ENCODE measurements at regions not wholly inside any gene's neighbourhood (a gene's known extent, or its start where the extent isn't known, plus 50 kb on each side); places are given as distances from the start of the nearest gene placed in this dataset.

DNA sequence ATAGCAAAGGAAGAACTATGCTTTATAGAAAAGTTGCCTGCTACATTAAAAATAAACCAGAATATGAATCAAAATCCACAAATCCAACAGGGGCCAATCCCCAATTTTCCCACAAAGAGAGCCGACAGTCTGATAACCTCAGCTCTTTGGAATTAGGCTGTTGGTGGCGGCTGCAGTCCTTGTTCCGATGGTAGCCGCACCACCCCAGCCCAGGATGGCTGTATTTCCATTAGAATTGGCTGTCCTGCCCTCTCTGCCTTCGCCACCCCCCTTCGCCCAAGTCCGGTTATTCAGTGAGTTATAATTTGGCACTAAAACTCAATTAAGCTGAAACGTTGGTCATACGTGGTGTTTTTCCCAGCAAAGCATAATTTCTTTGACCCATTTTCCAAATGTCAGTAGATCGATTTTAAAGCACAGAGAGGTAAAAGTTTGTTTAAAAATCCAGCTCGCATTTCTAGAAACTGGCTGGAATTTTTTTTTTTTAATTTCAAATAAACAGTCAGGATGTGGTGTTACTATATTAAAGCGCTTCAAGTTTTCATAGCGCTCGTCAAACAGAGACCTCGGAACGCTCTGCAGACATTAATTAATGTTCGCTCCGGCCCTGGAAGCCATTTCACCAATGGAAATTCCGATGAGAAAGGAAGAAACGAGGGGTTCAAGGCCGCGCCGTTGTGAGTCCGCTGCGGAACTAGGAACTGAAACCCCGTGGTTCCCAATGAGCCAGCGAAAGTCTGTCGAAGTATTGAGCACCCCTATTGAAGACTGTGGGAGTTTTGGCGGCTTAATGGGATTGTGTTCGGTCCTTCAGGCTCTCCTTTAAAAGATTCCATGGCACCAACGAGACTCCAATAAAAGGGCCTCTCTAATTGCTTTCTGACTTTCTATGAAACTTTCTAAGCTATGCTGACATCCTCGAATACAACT lies 104.8 kb upstream of the DIO3 start:
- H3K4me3 ChIP-seq (ENCODE audit: low read depth, low read length): no peak overlapping the region
- TF ChIP-seq, protein P1, sequence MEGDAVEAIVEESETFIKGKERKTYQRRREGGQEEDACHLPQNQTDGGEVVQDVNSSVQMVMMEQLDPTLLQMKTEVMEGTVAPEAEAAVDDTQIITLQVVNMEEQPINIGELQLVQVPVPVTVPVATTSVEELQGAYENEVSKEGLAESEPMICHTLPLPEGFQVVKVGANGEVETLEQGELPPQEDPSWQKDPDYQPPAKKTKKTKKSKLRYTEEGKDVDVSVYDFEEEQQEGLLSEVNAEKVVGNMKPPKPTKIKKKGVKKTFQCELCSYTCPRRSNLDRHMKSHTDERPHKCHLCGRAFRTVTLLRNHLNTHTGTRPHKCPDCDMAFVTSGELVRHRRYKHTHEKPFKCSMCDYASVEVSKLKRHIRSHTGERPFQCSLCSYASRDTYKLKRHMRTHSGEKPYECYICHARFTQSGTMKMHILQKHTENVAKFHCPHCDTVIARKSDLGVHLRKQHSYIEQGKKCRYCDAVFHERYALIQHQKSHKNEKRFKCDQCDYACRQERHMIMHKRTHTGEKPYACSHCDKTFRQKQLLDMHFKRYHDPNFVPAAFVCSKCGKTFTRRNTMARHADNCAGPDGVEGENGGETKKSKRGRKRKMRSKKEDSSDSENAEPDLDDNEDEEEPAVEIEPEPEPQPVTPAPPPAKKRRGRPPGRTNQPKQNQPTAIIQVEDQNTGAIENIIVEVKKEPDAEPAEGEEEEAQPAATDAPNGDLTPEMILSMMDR (conservative IDR thresholded peaks at IDR 0.05; ENCODE audit: low read depth, low read length): no peak

DNA sequence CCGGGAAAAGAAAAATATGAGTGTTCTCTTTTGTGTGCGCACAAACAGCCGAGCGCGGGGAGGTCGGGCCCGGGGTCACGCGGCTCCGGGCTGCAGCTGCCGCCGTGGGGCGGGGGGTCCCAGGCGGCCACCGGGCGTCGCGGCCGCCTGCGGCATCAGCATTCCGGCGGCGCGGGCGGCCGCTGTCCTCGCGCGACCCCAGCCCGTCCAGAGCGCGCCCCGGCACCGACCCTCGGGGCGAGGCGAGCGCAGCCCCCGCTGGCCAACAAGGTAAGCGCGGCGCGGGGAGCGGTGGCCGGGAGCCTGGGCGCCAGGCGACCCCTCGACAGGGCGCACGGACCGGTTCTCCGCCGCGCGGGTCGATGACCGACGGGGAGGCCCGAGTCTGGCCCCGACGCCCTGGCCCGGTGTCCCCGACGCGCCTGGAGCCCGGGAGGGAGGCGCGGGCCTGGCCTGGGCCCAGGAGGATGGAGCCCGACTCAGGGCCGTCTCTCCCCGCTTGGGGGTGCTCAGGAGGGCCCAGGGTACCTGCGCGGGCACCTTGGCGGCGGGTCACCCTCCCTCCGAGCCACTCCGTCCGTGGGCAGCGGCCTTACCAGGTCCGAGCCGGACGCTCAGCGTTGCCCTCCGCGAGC lies 103.9 kb upstream of the DIO3 start:
- DNase-seq (ENCODE audit: low read depth): no peak
- H3K4me3 ChIP-seq (ENCODE audit: low read depth, low read length): no peak overlapping the region
- TF ChIP-seq, protein P1 (conservative IDR thresholded peaks at IDR 0.05; ENCODE audit: low read depth, low read length): no peak

More for the DNA sequence above, 104.8 kb upstream of the DIO3 start:
- no peak for DNase-seq (ENCODE audit: low read depth)

DNA sequence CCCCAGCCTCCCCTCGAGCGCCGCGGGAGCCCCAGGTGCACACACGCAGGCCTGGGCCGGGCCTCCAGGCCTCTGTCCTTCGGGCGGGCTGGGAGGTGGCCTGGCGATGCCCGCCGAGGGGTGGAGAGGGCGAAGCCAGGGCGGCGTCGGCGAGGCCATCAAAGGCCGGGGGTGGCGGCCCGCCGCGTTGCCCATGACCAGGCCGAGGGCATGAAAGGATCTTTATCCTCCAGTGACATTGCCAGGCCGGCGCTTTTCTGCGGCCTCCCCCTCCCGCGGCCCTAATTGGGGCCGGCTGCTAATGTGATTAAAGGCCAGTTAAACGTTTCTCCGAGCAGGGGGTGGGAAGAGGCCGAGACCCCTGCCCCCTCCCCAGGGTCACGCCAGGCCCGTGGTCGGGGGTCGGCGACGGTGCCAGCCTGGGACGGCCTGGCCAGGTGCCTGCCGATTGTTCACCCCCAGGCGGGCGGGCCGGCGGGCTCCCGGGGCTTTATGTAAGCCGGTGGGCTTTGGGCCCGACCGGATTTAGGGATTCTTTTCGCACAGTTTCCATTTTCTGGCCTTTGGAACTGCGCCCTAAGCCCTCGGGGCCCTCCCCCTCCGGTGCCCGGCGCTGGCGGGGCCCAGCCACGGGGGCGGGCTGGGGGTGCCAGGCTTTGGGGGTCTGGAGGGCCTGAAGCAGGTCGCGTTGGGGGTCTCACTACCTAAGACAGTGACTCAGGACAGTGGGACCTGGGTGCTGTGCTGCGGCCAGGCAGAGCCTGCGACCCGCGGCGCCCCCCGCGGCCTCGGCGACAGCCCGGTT lies 103.2 kb upstream of the DIO3 start:
- TF ChIP-seq, protein P1 (conservative IDR thresholded peaks at IDR 0.05; ENCODE audit: low read depth, low read length): no peak
- no peak overlapping the region for H3K4me3 ChIP-seq (ENCODE audit: low read depth, low read length)
- no peak for DNase-seq (ENCODE audit: low read depth)

DNA sequence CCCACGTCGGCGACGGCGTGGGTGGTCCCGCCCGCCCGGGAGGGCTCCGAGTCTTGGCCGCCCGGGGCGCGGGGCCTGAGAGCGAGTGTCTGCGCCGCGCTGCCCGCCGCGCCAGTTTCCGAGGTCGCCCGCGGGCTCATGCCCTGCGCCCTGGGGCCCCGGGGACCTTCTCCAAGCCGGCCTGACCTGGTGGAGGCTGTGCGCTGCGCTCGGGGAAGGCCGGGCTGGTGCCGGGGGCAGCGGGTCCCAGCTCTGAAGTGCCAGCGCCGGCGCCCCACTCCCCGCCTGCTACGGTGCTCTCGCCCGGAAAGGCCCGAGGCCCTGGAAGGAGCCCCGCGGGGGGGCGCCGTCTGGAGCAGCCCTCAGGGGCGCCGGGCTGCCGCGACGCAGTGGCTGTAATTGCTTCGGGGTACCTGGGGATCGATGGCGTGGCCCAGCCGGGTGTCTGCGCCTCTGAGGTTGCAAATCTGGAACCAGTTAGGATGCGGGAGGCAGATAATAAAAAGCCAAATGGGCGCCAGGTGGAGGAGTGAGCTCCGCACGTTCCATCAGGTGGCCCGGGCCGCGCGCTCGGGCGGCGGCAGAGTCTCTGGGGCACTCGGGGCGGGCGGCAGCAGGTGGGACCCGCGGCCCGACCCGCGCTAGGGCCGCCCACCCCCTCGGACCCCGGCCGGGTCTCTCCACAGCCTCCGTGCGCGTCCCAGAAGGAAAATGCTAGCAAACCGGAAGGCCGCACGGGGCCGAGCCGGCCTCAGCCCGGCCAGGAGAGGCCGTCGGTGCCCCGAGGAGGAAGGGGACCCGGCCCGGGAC lies 102.3 kb upstream of the DIO3 start:
- H3K4me3 ChIP-seq (ENCODE audit: low read depth, low read length): no peak overlapping the region
- DNase-seq (ENCODE audit: low read depth): no peak
- TF ChIP-seq, protein P1 (conservative IDR thresholded peaks at IDR 0.05; ENCODE audit: low read depth, low read length): no peak

DNA sequence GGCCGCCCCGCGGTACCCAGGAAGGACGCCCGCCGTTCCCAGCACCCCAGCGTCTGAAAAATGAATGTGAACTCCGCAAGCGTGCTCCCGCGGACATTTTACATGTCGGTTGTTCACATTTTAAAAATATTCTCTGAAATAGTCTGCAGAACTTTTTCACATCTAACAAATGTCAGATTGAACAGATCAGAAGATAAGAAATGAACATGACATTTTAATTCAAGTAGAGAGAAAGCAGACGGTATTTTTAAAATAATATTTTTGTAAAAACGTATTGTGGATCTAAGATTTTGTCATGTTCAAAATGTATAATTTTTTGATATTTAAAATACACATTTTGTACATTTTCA lies 101.8 kb upstream of the DIO3 start:
- TF ChIP-seq, protein P1 (conservative IDR thresholded peaks at IDR 0.05; ENCODE audit: low read depth, low read length): no peak
- no peak for DNase-seq (ENCODE audit: low read depth)

DNA sequence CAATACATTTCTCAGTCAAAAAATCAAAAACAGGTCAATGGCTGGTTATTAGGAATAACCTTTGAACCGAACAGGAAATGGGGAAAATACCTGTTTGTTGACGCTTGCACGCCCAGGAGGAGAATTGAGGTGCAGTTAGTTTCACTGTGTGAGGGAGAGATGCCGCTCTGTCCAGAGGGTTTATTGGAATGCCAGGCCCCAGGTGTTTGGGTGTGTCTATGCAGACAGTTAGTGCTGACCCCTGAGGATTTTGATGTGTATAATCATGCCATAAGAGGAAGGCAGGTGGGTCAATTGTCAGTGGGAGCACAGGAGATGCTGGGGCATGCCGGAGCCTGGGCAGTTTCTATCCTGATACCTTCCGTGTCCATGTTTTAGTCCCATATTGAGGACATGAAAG lies 100.8 kb upstream of the DIO3 start:
- TF ChIP-seq, protein P1 (conservative IDR thresholded peaks at IDR 0.05; ENCODE audit: low read depth, low read length): no peak
- no peak overlapping the region for H3K4me3 ChIP-seq (ENCODE audit: low read depth, low read length)
- no peak for DNase-seq (ENCODE audit: low read depth)

More for the DNA sequence above, 101.8 kb upstream of the DIO3 start:
- H3K4me3 ChIP-seq (ENCODE audit: low read depth, low read length): no peak overlapping the region

All from choroid plexus epithelial cell (primary cell).